HCEC 1CT (cell line): ENCODE measurements at regions not wholly inside any gene's neighbourhood (a gene's known extent, or its start where the extent isn't known, plus 50 kb on each side); places are given as distances from the start of the nearest gene placed in this dataset.
A peak's percentile ranks its signal among the peaks of the same experiment; 100 is the strongest.

Source experiments
- DNase-seq: peaks from one replicate; pipeline ENCODE4 v3.0.0-alpha.2; 2017

DNA sequence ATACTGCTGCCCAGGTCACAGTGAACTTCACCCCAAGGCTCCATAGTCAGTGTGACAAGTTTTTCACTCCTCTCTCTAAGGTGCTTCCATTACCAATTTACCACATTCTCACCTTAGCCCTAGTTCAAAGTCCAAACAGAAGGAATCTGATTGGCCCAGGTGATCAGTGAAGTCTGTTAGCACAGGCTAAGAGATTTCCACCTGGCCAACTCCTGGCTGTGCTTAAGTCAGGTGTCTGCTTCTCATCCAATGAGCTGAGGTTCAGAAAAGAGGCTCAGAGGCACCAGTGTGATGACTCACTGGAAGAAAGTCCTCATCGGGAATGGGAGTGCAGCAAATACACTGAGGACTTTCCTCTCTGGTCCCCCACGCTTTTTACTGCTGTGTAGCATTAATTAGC, 164.4 kb upstream of the MGAT5 start:
- DNase-seq: no peak

DNA sequence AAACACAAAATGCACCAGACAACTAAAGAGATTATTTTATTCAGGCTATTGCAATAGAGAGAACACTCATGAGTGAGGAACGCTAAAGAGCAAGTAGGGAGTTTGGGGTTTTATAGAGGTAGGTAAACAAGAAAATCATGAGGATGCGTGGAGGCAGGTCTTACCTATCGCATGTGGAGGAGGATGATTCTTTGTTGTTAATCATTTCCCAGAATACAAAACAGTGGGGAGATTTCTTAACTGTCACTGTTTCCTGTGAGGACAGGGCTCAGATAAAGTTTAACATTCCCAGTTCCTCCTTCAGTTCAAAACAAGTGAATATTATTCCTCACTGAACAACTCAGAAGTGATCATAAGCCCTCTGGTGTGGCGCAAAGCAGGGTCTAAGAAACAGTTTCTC, 156.1 kb upstream of the MGAT5 start:
- no peak for DNase-seq

DNA sequence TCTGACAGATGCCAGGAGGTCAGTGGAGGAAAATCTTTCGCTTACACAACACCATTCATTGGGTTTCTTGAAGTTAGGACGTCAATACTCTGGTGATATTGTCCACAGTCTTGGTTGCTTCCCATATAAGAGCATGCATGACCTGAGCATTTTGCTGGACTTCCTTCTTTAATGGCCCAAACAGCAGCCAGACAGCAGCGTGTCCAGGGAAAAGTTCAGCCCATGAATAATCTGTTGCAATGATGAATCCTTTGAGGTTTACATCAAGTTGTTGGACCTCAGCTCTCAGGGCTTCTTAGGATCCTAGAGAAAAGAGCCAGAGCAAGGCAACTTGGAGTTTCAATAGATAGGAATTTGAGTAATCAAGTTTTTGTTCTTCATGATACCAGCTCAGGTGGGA, 155.6 kb upstream of the MGAT5 start:
- no peak for DNase-seq

DNA sequence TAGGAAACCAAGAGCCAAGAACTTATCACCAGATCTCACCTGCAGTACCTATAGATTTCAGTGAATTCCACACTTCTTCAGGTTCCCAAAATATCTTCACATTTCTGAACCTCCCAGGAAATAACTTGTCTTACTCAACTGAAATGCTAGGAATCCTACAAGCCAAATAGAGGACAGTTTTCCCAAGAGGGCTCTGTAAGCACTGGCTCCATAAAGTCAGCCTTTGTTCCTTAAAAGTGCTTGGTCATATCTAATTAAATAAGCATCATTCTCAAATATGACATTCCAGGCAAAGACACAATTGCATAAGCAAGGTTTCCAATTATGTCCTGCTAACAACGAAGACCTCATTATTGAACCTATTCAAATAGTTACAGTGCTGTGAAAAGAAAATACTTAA, 154.6 kb upstream of the MGAT5 start:
- DNase-seq: no peak

DNA sequence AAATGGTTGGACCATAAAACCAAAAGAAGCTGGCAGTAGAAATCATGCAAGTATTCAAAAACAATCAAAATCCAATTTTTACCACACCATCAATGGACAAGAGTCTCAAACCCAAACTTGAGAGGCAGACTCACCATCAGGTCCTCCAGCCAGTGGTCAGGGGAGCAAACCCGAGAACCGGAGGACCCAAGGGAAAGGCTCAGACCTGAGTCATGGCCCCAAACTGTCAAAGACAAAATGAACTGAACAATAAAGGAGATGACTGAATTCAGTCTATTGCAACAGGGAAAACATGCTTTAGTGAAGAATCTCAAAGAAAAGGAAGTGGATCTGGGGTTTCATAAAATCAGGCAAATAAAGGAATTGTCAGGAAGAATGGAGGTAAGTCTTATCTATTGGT, 150.7 kb upstream of the MGAT5 start:
- no peak for DNase-seq

DNA sequence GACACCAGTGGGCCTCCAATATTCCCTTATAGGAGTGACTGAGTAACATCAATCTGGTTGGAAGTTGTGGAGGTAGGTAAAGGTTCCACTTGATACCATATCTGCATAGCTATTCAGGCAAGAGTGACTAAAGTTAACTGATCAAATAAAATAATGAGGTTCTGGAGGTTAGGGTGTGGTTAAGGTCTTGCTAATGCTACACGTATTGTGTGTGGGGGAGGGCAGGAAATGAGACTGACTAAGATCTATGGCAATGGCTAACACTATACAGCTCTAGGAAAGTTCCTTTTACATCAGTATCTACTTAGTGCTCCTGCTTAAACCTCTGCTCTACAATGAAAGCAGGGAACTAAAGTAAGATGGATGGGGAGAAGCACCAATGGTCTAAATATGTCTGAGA, 149.1 kb upstream of the MGAT5 start:
- no peak for DNase-seq

DNA sequence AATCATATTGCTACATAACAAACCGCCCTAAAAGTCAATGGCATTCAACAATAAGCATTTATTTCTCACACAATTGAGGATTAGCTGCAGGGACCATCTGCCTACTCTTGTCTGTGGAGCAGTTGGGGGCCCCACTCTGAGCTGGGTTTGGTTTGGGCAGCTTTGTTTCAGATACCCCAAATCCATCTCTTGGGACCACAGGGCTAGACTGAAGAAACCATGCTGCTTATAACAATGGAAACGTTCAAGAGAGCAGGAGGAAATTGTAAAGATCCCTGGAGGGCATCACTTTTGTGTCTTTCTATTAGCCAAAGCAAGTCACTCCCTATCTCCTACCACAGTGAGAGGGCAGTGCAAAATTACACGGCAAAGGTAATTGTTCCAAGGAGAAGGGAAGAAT, 146.5 kb upstream of the MGAT5 start:
- DNase-seq: no peak

DNA sequence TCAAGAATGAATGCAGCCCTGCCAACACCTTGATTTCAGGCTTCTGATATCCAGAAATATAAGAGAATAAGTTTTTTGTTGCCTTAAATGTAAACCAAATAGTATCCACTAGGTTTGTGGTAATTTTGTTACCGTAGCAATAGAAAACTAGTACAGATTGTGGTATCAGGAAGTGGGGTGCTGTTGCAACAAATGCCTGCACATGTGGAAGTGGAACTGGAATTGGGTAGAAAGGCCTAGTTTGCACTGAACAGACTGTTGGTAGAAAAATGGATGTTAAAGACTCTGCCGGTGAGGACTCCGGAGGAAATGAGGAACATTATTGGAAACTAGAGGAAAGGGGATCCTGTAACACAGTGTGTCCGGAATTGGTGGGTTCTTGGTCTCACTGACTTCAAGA, 145.8 kb upstream of the MGAT5 start:
- no peak for DNase-seq

DNA sequence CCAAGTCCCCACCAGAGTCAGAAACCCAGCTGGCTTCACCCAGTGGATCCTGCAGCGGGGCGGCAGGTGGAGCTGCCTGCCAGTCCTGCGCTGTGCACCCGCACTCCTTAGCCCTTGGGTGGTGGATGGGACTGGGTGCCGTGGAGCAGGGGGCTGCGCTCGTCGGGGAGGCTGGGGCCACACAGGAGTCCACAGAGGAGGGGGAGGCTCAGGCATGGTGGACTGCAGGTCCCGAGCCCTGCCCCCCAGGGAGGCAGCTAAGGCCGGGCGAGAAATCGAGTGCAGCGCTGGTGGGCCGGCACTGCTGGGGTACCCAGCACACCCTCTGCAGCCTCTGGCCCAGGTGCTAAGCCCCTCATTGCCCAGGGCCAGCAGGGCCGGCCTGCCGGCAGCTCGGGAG, 144.6 kb upstream of the MGAT5 start:
- DNase-seq: no peak

DNA sequence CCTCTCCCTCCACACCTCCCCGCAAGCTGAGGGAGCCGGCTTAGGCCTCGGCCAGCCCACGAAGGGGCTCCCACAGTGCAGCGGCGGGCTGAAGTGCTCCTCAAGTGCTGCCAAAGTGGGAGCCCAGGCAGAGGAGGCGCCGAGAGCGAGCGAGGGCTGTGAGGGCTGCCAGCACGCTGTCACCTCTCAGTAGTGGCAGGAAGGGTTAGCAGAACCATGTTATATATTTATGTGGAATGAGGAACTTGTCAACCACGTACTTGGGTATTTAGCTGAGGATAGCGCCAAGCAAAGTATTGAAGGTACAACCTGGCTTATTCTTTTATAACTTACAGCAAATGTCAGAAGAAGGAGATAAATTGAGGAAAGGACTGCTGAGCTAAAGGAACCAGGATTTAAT, 144.1 kb upstream of the MGAT5 start:
- no peak for DNase-seq

DNA sequence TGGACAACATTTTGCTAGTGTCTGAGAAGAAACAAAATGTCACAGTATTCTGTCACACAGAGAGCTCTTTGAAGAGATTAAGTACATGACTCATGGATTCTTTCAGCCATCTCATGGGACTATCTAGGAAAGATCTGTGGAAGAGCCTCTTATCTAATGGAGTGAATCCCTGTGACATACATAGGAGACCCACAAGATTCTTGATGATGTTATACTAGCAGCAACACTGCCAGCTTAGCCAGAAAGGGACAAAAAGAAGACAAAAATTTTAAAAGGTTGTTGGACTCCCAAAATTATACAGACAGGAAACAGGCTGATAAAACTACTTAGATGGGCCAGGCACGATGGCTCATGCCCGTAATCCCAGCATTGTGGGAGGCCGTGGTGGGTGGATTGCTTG, 143.3 kb upstream of the MGAT5 start:
- no peak for DNase-seq

DNA sequence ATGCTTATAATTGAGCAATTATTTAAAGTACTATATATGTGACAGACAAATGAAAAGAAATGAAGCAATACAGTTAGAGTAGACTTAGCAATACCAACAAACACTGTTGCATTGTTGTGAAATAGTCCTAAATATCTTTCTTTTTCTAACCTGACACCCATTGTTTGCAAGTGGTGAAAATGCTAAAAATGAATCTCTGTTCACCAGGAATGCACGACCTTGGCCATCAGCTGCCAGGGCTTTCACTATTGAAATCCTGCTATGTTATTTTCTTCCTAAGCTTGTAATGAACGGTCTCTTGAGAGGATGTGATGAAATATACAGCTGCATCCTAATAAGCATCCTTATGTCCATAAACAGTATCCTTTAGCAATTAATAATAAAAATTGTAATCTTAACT, 136.2 kb upstream of the MGAT5 start:
- DNase-seq: no peak

DNA sequence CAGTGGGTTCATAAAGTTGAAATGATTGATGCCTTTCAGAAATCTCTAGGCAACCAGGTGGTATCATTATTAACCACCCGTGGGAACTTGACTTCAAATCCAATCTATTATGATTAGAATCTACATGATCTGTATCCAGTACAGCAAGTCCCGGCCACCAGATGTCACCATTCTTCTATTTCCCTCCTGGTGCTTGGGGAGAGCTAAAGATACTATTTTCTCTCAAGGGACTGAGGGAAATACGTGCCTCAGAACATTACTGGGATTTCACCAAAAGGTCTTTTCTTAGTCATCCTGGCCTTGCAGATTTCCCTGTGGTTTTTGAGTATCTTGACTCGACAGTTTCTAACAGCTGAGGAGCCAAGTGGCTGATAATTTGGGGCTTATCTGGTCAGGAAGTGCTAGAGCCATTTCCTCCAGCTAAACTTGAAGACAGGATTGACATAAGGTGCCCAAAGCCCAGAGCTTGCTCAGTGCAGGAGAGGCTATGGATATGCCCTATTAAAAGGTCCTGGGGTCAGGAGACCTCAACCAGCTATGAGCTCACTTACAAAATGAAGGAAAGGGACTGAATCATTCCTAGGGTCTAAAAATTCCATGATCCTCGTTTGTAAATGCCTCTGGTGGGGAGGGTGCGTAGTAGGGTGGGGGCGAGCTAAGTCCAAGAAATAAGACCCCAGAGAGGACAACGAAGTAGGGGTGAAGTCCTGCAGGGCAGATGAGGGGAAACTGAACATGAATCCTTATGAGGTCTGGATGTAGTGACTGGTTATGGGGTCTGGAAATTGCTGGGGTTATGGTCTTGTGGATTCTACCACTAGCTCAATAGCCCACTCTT, 135.4 kb upstream of the MGAT5 start:
- peak; percentile 97 for DNase-seq

DNA sequence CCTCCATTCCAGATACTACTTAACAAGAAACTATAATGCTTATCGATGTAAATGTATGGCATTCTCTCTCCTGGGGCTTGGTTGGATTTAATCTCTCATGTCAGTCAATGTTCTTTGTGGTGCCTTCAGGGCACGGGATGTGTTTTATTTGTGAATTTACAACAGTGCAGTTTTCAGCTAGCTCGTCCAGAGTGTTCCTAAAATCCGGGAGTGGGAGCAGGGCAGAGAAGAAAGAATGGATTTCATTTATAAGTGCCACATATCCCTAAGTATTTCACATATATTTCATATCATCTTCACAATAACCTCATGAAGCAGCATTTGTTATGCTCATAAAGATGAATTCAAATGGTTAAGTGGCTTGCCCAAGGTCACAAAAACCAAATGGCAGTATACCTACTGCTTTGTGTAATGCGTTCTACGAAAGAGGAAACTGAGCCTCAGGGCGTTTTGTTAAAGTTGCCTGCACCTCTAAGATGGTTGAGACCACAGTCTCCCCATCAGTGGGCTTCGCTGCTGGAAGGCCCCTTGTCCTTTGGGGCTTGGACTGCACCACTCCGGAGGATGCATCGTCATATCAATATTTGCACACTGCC, 134.7 kb upstream of the MGAT5 start:
- DNase-seq: no peak

DNA sequence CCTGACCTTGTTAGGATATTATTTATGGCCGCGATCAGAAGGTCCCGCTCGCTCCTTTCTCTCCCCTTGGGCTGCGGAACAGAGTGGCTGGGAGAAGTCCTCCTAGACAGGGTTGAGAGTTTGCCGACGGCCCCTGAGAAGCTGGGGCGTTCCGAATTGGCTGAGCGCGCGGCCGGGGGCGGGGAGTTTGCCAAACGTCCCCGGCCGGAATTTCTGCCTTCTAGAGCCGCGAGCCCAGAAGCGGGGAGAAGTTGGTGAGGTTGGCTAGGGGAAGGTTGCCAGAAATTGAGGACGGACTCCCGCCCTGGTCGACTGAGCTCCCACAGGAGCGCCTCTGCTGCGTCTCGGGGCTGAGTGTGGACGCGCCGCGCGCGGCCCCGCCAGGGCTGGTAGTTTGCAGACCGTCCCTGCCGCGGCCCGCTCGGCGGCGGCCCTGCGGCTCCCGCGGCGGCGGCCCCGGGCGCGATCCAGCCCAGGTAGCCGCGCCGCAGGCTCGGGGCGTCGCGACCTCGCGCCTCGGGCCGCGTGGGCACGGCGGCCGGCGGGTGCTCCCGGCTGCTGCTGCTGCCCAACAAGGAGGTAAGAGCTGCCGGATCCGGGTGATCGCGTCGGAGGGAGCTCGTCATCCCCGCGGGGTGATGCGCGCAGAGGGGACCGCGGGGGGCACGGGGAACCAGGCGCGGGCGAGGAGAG, 134.0 kb upstream of the MGAT5 start:
- peak; percentile 92 for DNase-seq

DNA sequence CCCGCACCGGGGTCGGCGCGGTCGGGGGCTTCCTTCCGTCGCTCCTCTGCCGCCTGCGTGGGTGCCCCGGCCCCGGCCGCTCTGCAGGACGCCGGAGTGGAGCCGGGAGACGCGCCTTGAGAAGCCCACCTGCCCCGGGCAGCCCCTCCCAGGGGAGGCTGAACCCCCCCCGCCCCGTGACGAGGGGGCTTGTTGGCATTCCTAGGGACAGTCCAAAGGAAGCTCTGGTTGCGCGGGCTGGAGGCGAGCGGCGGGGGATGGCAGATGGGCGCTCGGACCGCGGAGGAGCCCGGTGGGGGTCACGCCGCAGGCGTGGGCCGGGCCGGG, 133.5 kb upstream of the MGAT5 start:
- DNase-seq: no peak

DNA sequence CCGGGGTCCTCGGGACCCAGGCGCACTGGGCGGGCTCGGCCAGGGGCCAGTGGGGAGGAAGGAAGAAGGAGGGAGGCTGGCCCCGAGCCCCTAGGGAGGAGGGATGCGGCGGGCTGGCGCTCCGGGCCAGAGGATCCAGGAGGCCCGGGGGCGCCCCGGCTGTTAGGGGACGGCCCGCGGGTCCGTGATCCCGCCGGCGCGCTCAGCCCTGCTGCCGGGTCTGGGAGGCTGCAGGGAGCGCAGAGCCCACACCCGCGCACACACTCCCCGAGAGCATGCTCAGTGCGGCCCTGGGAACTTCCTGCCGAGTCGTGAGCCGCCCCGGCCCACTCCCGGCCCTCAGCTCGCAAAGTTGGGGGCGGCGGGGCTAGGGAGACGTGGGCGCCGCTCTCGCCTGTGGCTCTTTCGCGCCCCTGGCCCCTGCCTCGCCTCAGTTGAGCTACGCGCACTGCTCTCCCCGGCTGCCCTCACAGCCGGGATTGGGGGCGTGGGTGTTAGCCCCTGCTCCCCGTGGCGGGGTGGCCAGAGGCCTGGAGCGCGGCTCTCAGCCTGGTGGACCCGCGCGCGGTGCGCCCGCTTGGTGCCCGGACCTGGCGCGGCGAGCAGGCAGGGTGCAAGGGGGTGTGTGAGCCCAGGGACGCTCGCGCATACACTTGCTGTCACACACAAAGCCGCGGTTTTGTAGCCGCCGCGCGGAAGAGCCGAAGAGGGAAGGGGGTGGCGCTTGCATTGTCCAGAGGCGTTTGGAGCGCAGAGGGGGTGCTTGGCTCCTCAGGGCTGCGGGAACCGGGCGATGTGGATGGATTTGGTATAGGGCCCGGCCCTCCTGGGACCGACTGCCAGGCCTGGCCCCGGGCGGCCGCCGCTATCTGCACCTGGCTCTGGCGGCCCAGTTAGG, 132.9 kb upstream of the MGAT5 start:
- DNase-seq: peak; percentile 67

DNA sequence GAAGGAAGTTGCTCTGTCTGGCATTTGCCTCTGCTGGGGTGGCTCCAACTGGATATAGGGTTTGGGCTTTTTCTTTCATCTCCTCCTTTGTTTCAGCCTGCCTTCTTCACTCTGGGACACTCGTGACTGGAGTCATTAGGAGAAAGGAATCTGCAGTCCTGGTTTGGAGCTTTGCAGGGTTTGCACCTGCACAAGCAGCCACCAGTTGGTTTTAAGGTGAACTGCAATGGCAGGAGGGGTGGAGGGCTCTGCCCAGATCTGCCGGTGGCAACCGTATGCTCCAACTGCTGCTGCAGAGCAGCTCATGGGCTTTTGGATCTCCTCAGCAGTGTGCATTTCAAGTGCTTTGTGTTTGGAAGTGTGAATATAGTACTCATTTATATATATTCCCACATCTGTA, 131.3 kb upstream of the MGAT5 start:
- no peak for DNase-seq

DNA sequence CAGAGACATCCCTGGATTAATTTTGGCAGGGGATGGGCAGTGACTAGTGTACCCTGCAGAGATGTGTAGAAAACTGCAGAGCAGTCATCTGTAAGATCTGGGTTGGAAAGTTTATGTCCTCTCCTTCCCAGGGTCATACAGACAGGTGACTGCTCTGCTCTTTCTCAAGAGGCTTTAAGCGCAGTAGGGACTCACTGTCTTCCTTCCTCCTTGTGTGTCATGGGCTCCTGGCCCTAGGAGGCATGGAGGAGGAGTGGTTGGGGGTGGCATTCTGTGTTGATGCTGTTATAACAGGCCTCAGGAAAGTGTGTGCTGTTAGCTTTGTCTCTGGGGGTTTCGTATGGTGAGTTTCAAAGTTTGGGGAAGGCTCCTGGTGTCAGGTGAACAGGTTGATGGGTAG, 130.5 kb upstream of the MGAT5 start:
- DNase-seq: no peak

DNA sequence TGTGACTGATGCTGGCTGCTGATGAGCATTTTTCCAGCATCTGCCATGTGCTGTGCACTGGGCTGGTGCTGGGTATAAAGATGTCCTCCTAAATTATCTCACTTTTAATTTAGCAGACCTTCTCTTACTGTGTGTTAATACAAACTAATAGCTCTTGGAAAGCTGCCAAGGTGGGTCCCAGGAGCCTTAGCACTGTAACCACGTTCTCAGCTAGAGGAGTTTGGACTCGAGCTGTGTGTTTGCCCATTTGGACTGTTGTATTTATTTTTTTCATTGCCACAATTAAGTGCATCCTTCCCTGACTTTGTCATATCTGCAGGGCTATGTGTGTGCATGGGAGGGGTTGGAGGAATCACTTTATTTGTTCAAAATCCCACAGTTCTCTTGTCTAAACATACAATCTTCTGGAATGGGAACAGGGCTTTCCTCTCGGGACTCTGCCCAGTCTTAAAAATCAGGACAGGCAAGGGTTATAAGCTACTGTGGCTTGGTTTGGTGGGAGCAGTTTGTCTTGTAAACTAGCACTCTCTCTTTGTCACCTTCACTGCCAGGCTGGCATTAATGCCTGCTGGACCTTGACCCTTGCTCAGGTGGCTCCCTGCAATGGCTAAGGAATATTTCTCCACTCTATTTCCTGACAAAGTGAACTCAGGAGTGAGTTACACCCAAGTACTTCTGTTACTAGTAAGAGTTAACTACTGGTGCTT, 129.7 kb upstream of the MGAT5 start:
- DNase-seq: no peak

DNA sequence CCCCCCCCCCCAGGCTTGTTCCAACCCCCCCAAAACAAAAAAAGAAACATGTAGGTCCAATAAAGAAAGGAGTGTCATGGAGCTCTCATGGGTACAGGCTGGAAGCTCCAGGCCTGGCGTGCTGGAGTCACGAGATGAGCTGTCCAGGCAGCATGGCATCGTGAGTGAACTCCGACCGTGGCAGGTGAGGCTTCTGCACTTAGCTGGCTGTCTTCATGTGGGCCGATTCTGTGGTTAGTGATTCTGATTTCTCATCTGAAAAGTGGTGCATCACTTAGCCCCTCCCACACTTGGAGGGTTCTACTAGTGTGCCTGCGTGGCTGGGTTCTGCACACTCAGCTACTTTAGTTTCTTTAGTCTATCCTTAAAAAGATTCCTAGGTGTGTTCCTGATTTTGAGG, 126.4 kb upstream of the MGAT5 start:
- no peak for DNase-seq

DNA sequence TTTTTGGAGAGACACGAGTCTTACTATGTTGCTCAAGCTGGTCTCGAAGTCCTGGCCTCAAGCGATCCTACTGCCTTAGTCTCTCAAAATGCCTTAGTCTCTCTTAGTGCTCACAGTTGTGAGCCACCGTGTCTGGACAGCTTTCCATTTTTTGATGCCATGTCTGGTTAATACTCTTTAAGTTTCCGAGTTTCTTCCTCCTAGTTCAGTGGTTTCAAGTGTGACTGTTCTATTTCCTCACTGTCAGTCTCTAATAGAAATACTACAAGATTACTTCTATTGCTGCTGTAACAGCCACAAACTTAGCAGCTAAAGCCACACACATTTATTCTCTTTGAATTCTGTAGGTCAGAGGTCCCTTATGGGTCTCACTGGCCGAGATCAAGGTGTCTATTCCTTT, 125.1 kb upstream of the MGAT5 start:
- no peak for DNase-seq
